Lung (tissue), 11 donors: ENCODE measurements at regions not wholly inside any gene's neighbourhood (a gene's known extent, or its start where the extent isn't known, plus 50 kb on each side); places are given as distances from the start of the nearest gene placed in this dataset.

Source experiments
- ATAC-seq: fragments of 200-7000 bp; cut with Tn5 transposase; one replicate; pipeline ENCODE4 v1.9.1; 2020; ENCODE audit warnings: moderate number of reproducible peaks; ENCODE audit not compliant: insufficient read depth, low FRiP score
- DNase-seq, 3 donors: peaks; one replicate each; pipeline ENCODE4 v3.0.0-alpha.2; 2013 to 2017
- H3K27ac ChIP-seq, 2 donors: one replicate each; pipeline ENCODE4 v1.5.1; 2013; ENCODE audit warnings: mild to moderate bottlenecking in 2 of 2, moderate library complexity in 2 of 2, control low read depth in 1 of 2, inconsistent platforms in 1 of 2, low read depth in 1 of 2, low read length in 1 of 2
- H3K27me3 ChIP-seq, 3 donors: one replicate each; pipeline ENCODE4 v1.5.1; 2013; ENCODE audit warnings: low read length in 2 of 3; ENCODE audit not compliant: control insufficient read depth in 3 of 3, insufficient read depth in 3 of 3
- H3K36me3 ChIP-seq, 4 donors: one replicate each; pipeline ENCODE4 v1.5.1; 2013; ENCODE audit warnings: low read length in 4 of 4, mild to moderate bottlenecking in 1 of 4, moderate library complexity in 1 of 4; ENCODE audit not compliant: control insufficient read depth in 4 of 4, insufficient read depth in 4 of 4
- H3K4me1 ChIP-seq, 5 donors: one replicate each; pipeline ENCODE4 v1.5.1; 2013; ENCODE audit warnings: low read length in 5 of 5, mild to moderate bottlenecking in 2 of 5, moderate library complexity in 1 of 5; ENCODE audit not compliant: control insufficient read depth in 5 of 5, insufficient read depth in 5 of 5
- H3K4me3 ChIP-seq: one replicate; pipeline ENCODE4 v1.5.1; 2013; ENCODE audit warnings: mild to moderate bottlenecking, control low read depth, moderate library complexity
- H3K9ac ChIP-seq, 2 donors: one replicate each; pipeline ENCODE4 v1.5.1; 2013; ENCODE audit warnings: low read length in 2 of 2, control low read depth in 1 of 2; ENCODE audit not compliant: insufficient read depth in 1 of 2
- H3K9me3 ChIP-seq, 4 donors: one replicate each; pipeline ENCODE4 v1.5.1; 2013; ENCODE audit warnings: low read length in 3 of 4, mild to moderate bottlenecking in 1 of 4, moderate library complexity in 1 of 4; ENCODE audit not compliant: control insufficient read depth in 4 of 4, insufficient read depth in 3 of 4
- WGBS, 2 donors: extraction: QIAGEN DNeasy Blood & Tissue Kit; methylation state at CpG; one replicate each; pipeline ENCODE4 v1.1.7; 2013; 5-methylcytosine and 5-hydroxymethylcytosine counted together
- TF ChIP-seq, protein P1 (sequence below): IDR thresholded peaks from 2 replicates; pipeline ENCODE4 v1.5.1; 2012; ENCODE audit warnings: mild to moderate bottlenecking; ENCODE audit errors: control extremely low read depth, extremely low read depth
- donor health status: control.
- donor health status: control.
- donor health status: Bipolar disorder and iron deficiency.
- donor health status: healthy.
- donor health status: DM: yes; HTN: yes; CAD: no.

DNA sequence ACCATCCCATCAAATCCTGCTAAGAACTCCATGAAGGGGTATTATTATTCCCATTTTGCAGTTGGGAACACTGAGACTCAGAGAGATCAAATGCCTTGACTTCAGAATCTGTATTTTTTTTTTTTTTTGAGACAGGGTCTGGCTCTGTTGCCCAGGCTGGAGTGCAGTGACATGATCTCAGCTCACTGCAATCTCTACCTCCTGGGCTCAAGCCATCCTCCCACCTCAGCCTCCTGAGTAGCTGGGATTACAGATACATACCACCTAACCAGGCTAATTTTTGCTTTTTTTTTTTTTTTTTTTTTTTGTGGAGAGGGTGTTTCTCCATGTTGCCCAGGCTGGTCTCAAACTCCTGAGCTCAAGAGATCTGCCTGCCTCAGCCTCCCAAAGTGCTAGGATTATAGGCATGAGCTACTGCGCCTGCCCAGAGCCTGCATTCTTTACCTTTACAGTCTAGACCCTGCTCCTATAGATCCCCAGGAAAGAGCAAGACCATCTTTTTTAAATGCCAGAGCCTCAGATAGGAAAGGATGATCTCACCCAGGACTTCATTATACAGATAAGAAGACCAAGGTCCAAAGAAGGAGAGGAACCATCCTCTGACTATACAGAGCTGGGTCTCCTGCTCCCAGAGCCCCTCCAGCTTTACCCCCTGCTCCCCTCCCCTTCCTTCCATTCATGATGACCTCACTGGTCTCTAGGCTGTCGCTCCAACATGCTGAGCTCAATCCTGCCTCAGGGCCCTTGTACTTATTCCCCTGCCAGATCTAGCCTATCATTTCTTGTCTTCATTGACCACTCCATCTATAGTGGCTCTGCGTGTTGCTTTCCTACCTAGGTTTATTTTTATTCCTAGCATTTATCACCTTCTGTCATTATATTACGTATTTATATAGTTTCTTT, 138.6 kb downstream of the CEBPB start:
- Histone ChIP-seq H3K9me3 (peaks cover 0 to 2% (median under 1%) of the 10 kb centered on the region in 4 donors), H3K27me3 (no peaks in the 10 kb centered on the region), H3K9ac (no peak overlapping the region), H3K4me3 (no peak overlapping the region), H3K36me3 (no peaks in the 10 kb centered on the region), H3K4me1 (peaks cover 0 to 31% (median 6%) of the 10 kb centered on the region in 5 donors), H3K27ac (no peak overlapping the region)
- WGBS, 2 donors = 97 to 98% methylated on average over 4 of the region's 4 CpGs
- TF ChIP-seq, protein P1, sequence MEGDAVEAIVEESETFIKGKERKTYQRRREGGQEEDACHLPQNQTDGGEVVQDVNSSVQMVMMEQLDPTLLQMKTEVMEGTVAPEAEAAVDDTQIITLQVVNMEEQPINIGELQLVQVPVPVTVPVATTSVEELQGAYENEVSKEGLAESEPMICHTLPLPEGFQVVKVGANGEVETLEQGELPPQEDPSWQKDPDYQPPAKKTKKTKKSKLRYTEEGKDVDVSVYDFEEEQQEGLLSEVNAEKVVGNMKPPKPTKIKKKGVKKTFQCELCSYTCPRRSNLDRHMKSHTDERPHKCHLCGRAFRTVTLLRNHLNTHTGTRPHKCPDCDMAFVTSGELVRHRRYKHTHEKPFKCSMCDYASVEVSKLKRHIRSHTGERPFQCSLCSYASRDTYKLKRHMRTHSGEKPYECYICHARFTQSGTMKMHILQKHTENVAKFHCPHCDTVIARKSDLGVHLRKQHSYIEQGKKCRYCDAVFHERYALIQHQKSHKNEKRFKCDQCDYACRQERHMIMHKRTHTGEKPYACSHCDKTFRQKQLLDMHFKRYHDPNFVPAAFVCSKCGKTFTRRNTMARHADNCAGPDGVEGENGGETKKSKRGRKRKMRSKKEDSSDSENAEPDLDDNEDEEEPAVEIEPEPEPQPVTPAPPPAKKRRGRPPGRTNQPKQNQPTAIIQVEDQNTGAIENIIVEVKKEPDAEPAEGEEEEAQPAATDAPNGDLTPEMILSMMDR = no peak
- no peak for ATAC-seq
- no peak for DNase-seq

DNA sequence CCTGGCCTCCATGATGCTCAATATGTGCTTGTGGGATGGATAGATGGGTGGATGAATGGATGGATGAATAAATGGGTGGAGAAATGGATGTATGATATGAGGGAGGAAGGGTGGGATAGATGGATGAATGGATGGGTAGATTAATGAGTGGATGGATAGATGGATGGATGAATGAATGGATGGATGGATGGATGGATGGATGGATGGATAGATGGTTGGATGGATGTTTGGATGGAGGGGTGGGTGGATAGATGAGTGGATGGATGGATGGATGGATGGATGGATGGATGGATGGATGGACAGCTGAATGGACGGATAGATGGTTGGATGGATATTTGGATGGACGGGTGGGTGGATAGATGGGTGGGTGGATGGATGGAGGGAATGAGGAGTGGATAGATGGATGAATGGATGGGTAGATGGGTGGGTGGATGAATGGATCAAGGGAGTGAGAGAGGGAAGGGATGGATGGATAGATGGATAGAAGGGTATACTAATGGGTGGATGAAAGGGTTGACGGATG, 139.4 kb downstream of the CEBPB start:
- Histone ChIP-seq H3K27me3 (no peaks in the 10 kb centered on the region), H3K4me1 (peaks cover 0 to 31% (median 6%) of the 10 kb centered on the region in 5 donors), H3K4me3 (no peak overlapping the region), H3K36me3 (no peaks in the 10 kb centered on the region), H3K9me3 (peaks cover 0 to 2% (median under 1%) of the 10 kb centered on the region in 4 donors), H3K27ac (no peak overlapping the region), H3K9ac (no peak overlapping the region)
- TF ChIP-seq, protein P1 = no peak
- ATAC-seq (no peak), DNase-seq (no peak)
- WGBS, 2 donors = 90 to 93% methylated on average over 3 of the region's 3 CpGs

DNA sequence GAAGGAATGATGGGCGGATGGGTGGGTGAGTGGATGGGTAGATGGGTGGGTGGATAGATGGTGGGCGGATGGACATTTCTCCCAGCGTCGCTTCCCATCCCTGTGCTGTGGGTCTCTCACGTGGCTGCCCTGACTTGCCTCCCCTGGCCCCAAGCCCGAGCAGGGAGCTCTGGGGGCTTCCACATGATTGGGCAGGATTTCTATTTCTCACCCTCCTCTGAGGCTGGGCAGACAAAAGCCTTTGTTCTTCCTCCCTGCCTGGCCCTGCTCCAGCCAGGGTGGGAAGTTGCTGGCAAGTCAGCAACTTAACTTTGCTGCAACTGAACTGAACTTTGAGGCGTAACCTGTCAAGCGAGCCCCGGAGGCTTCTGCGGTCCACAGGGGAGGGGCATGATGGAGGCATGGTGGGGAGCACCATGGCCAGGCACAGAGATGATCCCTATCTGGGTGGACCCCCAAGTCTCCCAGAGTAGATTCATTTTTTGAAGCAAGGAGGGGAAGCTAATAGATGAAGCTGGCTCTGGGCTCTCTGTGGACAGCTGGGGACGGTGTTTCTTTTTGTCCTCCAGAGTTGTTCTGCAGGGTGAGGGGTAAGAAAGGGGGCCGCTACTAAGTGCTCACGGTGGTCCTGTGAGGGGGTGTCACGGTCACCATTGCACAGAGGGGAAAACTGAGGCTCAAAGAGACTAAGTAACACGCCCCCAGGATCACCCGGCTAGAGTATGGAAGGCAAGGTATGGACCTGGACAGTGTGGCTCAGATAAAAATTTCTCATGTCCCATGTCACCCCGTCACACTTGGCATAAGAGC, 140.1 kb downstream of the CEBPB start:
- Histone ChIP-seq H3K27ac (no peak overlapping the region), H3K9ac (no peak overlapping the region), H3K27me3 (no peaks in the 10 kb centered on the region), H3K9me3 (no peaks in the 10 kb centered on the region), H3K36me3 (no peaks in the 10 kb centered on the region), H3K4me1 (peaks cover 0 to 33% (median 6%) of the 10 kb centered on the region in 5 donors), H3K4me3 (no peak overlapping the region)
- WGBS, 2 donors = 54 to 64% methylated on average over 17 of the region's 17 CpGs
- TF ChIP-seq, protein P1 = no peak
- ATAC-seq (no peak), DNase-seq (peak; percentile 72 to 87 (median 77))
